ENCODE measurements at regions not wholly inside any gene's neighbourhood (a gene's known extent, or its start where the extent isn't known, plus 50 kb on each side); places are given as distances from the start of the nearest gene placed in this dataset.

GRCh38 chr12:24198936-24199671 is 249.6 kb upstream of the SOX5 start:
- DNase-seq (no peak), ATAC-seq (no peak)
- intact Hi-C loops (cut with DNase I), result no loop called here

GRCh38 chr12:24198070-24198469 is 248.6 kb upstream of the SOX5 start:
- TF ChIP-seq CTCF (IDR thresholded peaks at IDR 0.05), result no peak
- H3K9me3 ChIP-seq, result no peaks in the 10 kb centered on the region
- no peak overlapping the region for H3K27ac ChIP-seq
- no peaks in the 10 kb centered on the region for H3K27me3 ChIP-seq (ENCODE audit: low read depth)
- H3K4me3 ChIP-seq, result no peak overlapping the region
- ATAC-seq (no peak), DNase-seq (no peak)
- H3K36me3 ChIP-seq, result no peaks in the 10 kb centered on the region
- no peaks in the 10 kb centered on the region for H3K4me1 ChIP-seq
- intact Hi-C loops (cut with DNase I), result no loop called here

More at GRCh38 chr12:24198936-24199671, 249.6 kb upstream of the SOX5 start:
- H3K27me3 ChIP-seq (ENCODE audit: low read depth), result no peaks in the 10 kb centered on the region
- no peaks in the 10 kb centered on the region for H3K4me1 ChIP-seq
- H3K9me3 ChIP-seq, result no peaks in the 10 kb centered on the region
- H3K4me3 ChIP-seq, result no peak overlapping the region
- H3K27ac ChIP-seq, result no peak overlapping the region
- H3K36me3 ChIP-seq, result no peaks in the 10 kb centered on the region
- TF ChIP-seq CTCF (IDR thresholded peaks at IDR 0.05), result no peak

DNA sequence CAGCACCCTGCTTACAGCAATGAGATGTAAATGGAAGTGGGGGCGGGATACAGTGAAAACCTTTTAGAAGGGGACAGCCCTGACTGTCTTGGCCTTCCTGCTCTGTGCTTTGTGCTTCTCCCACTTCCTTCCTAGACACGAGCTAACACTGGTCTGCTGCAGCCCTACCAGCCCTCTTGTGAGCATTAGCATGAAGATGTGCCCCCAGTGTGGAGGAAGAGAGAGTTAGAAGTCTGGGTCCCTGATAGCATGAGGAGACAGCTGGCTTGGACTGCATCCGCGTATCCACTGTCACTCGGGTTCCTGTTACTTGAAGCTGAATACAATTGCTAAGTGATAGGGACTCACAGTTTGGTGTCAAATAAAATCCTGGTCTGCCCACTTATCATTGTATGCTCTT is 248.1 kb upstream of the SOX5 start:
- no peak for ATAC-seq
- TF ChIP-seq CTCF (IDR thresholded peaks at IDR 0.05), result no peak
- no peak overlapping the region for H3K27ac ChIP-seq
- DNase-seq, result no peak
- no peaks in the 10 kb centered on the region for H3K36me3 ChIP-seq
- H3K4me1 ChIP-seq, result no peaks in the 10 kb centered on the region
- no peaks in the 10 kb centered on the region for H3K27me3 ChIP-seq (ENCODE audit: low read depth)
- no peak overlapping the region for H3K4me3 ChIP-seq
- intact Hi-C loops (cut with DNase I), result no loop called here
- H3K9me3 ChIP-seq, result no peaks in the 10 kb centered on the region

DNA sequence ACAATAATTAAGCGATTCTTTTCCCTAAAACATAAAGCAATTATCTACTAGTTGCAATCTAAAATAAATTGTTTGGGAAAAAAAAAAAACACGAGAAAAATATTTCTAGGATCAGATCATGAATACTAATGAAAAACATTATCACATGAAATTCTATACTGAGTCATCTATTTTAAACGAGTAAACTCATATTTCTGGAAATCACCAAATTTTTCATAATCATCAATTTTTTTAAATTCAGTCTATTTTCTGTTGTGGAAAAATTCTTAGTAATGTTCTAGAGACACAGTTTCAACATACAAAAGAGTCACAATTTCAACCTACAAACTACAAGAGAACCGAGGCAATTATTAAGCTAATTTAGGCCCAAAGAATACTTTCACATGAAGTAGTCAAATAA is 245.6 kb upstream of the SOX5 start:
- no peak for DNase-seq
- Histone ChIP-seq H3K27me3 (ENCODE audit: low read depth) (no peaks in the 10 kb centered on the region), H3K4me3 (no peak overlapping the region), H3K9me3 (no peaks in the 10 kb centered on the region), H3K27ac (no peak overlapping the region), H3K36me3 (no peaks in the 10 kb centered on the region), H3K4me1 (no peaks in the 10 kb centered on the region)
- intact Hi-C loops (cut with DNase I), result no loop called here
- no peak for ATAC-seq
- TF ChIP-seq CTCF (IDR thresholded peaks at IDR 0.05), result no peak

DNA sequence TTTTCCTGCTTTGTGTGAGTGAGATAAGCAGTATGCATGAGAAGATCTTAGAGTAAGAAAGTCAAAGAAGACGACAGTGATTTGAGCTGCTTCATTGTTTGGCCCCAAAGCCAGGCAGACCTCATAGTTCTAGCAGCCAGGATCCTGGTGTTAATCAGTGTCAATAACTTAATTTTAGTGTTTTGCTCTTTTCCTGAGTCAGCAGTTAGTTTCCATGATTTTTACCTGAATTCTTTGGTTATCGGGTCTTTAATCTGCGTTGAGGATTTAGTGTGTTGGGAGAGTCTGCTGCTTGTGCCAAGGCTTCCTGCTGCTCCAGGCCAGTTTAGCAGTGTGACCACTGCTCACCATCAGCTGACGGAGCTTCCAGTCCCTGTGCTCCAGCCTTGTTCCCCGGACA is 241.6 kb upstream of the SOX5 start:
- H3K27me3 ChIP-seq (ENCODE audit: low read depth), result no peaks in the 10 kb centered on the region
- DNase-seq, result no peak
- H3K9me3 ChIP-seq, result no peaks in the 10 kb centered on the region
- H3K27ac ChIP-seq, result no peak overlapping the region
- ATAC-seq, result no peak
- no peaks in the 10 kb centered on the region for H3K4me1 ChIP-seq
- no peaks in the 10 kb centered on the region for H3K36me3 ChIP-seq
- intact Hi-C loops (cut with DNase I), result no loop called here
- no peak for TF ChIP-seq CTCF (IDR thresholded peaks at IDR 0.05)
- no peak overlapping the region for H3K4me3 ChIP-seq

Measured in lower lobe of right lung (tissue), 2 donors.